ENCODE measurements at regions not wholly inside any gene's neighbourhood (a gene's known extent, or its start where the extent isn't known, plus 50 kb on each side); places are given as distances from the start of the nearest gene placed in this dataset.

DNA sequence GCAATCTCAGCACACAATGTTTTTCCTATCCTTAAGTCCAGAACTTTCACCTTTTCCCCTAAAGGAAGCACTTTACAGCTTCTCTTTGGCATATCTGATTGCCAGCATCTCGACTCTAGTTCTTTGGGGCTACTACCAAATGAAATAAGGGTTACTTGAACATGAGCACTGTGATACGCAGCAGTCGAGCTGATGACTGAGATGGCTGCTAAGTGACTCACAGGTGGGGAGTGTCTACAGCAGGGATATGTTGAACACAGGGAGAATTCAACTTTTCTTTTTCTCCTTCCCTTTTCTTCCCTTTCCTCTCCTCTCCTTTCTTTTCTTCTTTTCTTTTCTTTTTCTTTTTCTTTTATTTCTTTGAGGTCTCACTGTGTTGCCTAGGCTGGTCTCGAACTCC lies 334.8 kb downstream of the MAF start:
- Histone ChIP-seq H3K9me3 (ENCODE audit: control insufficient read depth in 1 of 2, insufficient read depth in 1 of 2, low read depth in 1 of 2, low read length in 2 of 2) (peaks cover 0 to 11% of the 10 kb centered on the region in 2 experiments; a peak in 2 of 4 replicates), H3K4me2 (ENCODE audit: low read length) (no peak overlapping the region), H3K36me3 (ENCODE audit: control insufficient read depth in 1 of 2, insufficient read depth in 2 of 2, low read length in 2 of 2) (no peaks in the 10 kb centered on the region), H3K4me1 (ENCODE audit: control insufficient read depth in 1 of 2, insufficient read depth in 2 of 2, low read length in 2 of 2) (no peaks in the 10 kb centered on the region), H3K79me2 (ENCODE audit: insufficient read depth, low read length) (no peaks in the 10 kb centered on the region), H3K27ac (ENCODE audit: low read depth, low read length) (no peak overlapping the region), H3K27me3 (ENCODE audit: insufficient read depth, low read length) (no peaks in the 10 kb centered on the region), H3K9me2 (ENCODE audit: insufficient read depth) (no peaks in the 10 kb centered on the region), H4K20me1 (ENCODE audit: insufficient read depth) (no peaks in the 10 kb centered on the region), H3K9ac (ENCODE audit: low read length) (no peak overlapping the region), H3K4me3 (replicated peaks in 1 of 2; ENCODE audit: low read depth in 1 of 2, low read length in 2 of 2) (no peak overlapping the region), H2AFZ (ENCODE audit: low read depth, low read length, poor library complexity, severe bottlenecking) (no peak overlapping the region)
- DNase-seq (ENCODE audit: low read depth, low spot score) (no peak), ATAC-seq (no peak)
- intact Hi-C loops (cut with micrococcal nuclease) = no loop called here
- no TSS peak for BruUV-seq (replicated peaks)
- RAD21 ChIA-PET (ENCODE audit: low non-redundant PET in 1 of 2, low total read pairs in 2 of 2, uncharacterized antibody in 2 of 2, unreplicated experiment in 2 of 2) = no interaction called here
- CTCF ChIA-PET = no interaction called here
- TF ChIP-seq, protein P1, sequence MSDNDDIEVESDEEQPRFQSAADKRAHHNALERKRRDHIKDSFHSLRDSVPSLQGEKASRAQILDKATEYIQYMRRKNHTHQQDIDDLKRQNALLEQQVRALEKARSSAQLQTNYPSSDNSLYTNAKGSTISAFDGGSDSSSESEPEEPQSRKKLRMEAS (IDR thresholded peaks at IDR 0.05) = no peak
- TF ChIP-seq ELF1 (IDR thresholded peaks at IDR 0.05; ENCODE audit: borderline replicate concordance, low read depth) (no peak), FOSL1 (IDR thresholded peaks at IDR 0.05; ENCODE audit: low read depth) (no peak), ZNF274 (IDR thresholded peaks at IDR 0.05; ENCODE audit: low read depth, low read length) (no peak), CBX3 (IDR thresholded peaks at IDR 0.05; ENCODE audit: low read depth) (no peak), SIN3A (IDR thresholded peaks at IDR 0.05; ENCODE audit: low read depth) (no peak), POLR2AphosphoS5 (IDR thresholded peaks at IDR 0.05; ENCODE audit: low read depth, low read length) (no peak), EZH2 (IDR thresholded peaks at IDR 0.05) (no peak), JUND (IDR thresholded peaks at IDR 0.05) (no peak), EGR1 (IDR thresholded peaks at IDR 0.05; ENCODE audit: low read depth) (no peak), ZFX (IDR thresholded peaks at IDR 0.05) (no peak), POLR2A (IDR thresholded peaks at IDR 0.05; ENCODE audit: borderline replicate concordance, extremely low read depth, insufficient read depth, insufficient read length) (no peak), SRF (IDR thresholded peaks at IDR 0.05; ENCODE audit: low read depth) (no peak), TCF7L2 (IDR thresholded peaks at IDR 0.05; ENCODE audit: borderline replicate concordance, extremely low read depth, insufficient read depth, insufficient read length) (no peak)
- TF ChIP-seq, protein P2, sequence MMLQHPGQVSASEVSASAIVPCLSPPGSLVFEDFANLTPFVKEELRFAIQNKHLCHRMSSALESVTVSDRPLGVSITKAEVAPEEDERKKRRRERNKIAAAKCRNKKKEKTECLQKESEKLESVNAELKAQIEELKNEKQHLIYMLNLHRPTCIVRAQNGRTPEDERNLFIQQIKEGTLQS (IDR thresholded peaks at IDR 0.05) = no peak
- TF ChIP-seq, protein P3, sequence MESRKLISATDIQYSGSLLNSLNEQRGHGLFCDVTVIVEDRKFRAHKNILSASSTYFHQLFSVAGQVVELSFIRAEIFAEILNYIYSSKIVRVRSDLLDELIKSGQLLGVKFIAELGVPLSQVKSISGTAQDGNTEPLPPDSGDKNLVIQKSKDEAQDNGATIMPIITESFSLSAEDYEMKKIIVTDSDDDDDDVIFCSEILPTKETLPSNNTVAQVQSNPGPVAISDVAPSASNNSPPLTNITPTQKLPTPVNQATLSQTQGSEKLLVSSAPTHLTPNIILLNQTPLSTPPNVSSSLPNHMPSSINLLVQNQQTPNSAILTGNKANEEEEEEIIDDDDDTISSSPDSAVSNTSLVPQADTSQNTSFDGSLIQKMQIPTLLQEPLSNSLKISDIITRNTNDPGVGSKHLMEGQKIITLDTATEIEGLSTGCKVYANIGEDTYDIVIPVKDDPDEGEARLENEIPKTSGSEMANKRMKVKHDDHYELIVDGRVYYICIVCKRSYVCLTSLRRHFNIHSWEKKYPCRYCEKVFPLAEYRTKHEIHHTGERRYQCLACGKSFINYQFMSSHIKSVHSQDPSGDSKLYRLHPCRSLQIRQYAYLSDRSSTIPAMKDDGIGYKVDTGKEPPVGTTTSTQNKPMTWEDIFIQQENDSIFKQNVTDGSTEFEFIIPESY (IDR thresholded peaks at IDR 0.05; ENCODE audit: extremely low read depth, insufficient replicate concordance, low read length) = no peak
- POLR2A ChIA-PET = no interaction called here
